IMR-90 (cell line): ENCODE measurements at regions not wholly inside any gene's neighbourhood (a gene's known extent, or its start where the extent isn't known, plus 50 kb on each side); places are given as distances from the start of the nearest gene placed in this dataset.

Source experiments
- ATAC-seq: fragments of 200-7000 bp; cut with Tn5 transposase; 2 replicates; pipeline ENCODE4 v1.9.1; 2020; ENCODE audit warnings: low read depth, mild to moderate bottlenecking, moderate library complexity
- BruUV-seq: library from RNA; stranded (reverse); fragments of 400-500 nt; replicated peaks from 2 replicates; lab custom pipeline; 2021; lab: Mats Ljungman, UMichigan
- CTCF ChIA-PET: fragments of 300-600 bp; formaldehyde crosslinking; extraction: SDS; loops from one replicate; lab custom pipeline; 2021; ENCODE audit warnings: antibody characterized with exemption; lab: Yijun Ruan, JAX
- POLR2A ChIA-PET: fragments of 300-600 bp; sonication (Branson Sonifier 250); formaldehyde crosslinking; loops from one replicate; lab custom pipeline; 2022; ENCODE audit warnings: antibody characterized with exemption; ENCODE audit not compliant: unreplicated experiment; lab: Charles Lee
- DNase-seq: peaks from one replicate; pipeline ENCODE4 v3.0.0; 2013
- H2AFZ ChIP-seq: replicated peaks from 2 replicates; pipeline ENCODE3; 2013; ENCODE audit warnings: low read length, mild to moderate bottlenecking; ENCODE audit not compliant: poor library complexity
- H2AK5ac ChIP-seq: 2 replicates; pipeline ENCODE4 v1.6.1; 2013; ENCODE audit warnings: low read depth, low read length, inconsistent platforms
- H2AK9ac ChIP-seq: replicated peaks from 2 replicates; pipeline ENCODE3; 2013; ENCODE audit warnings: mild to moderate bottlenecking, low read depth, low read length, moderate library complexity; ENCODE audit not compliant: poor library complexity
- H2BK120ac ChIP-seq: 2 replicates; pipeline ENCODE4 v1.6.1; 2013; ENCODE audit warnings: low read depth, low read length, inconsistent platforms
- H2BK15ac ChIP-seq: 3 replicates; pipeline ENCODE4 v1.6.1; 2013; ENCODE audit warnings: low read depth, low read length, inconsistent platforms
- H2BK20ac ChIP-seq: 2 replicates; pipeline ENCODE4 v1.6.1; 2013; ENCODE audit warnings: low read depth, mild to moderate bottlenecking, inconsistent platforms, low read length, moderate library complexity
- H2BK5ac ChIP-seq: 2 replicates; pipeline ENCODE4 v1.6.1; 2013; ENCODE audit warnings: mild to moderate bottlenecking, low read depth, low read length, inconsistent platforms; ENCODE audit not compliant: poor library complexity, severe bottlenecking
- H3K14ac ChIP-seq: replicated peaks from 2 replicates; pipeline ENCODE4 v1.6.1; 2013; ENCODE audit warnings: low read depth, low read length, inconsistent platforms
- H3K18ac ChIP-seq: 2 replicates; pipeline ENCODE4 v1.6.1; 2013; ENCODE audit warnings: low read depth, low read length, control low read depth
- H3K23ac ChIP-seq: 2 replicates; pipeline ENCODE4 v1.6.1; 2013; ENCODE audit warnings: low read depth, low read length, inconsistent platforms
- H3K27ac ChIP-seq: 2 replicates; pipeline ENCODE4 v1.5.1; 2013; ENCODE audit warnings: mild to moderate bottlenecking, control low read depth, low read length; ENCODE audit not compliant: insufficient read depth
- H3K27me3 ChIP-seq: 2 replicates; pipeline ENCODE4 v1.6.1; 2013; ENCODE audit warnings: low read length; ENCODE audit not compliant: control insufficient read depth, insufficient read depth
- H3K36me3 ChIP-seq: 2 replicates; pipeline ENCODE4 v1.6.1; 2013; ENCODE audit warnings: low read length, mixed read lengths; ENCODE audit not compliant: control insufficient read depth, insufficient read depth
- H3K4ac ChIP-seq: 2 replicates; pipeline ENCODE4 v1.6.1; 2013; ENCODE audit warnings: low read depth, low read length, inconsistent platforms
- H3K4me1 ChIP-seq: 2 replicates; pipeline ENCODE4 v1.6.1; 2013; ENCODE audit warnings: low read length, mixed read lengths; ENCODE audit not compliant: control insufficient read depth, insufficient read depth
- H3K4me2 ChIP-seq: 2 replicates; pipeline ENCODE4 v1.6.1; 2013; ENCODE audit warnings: low read depth, mild to moderate bottlenecking, control low read depth, low read length, moderate library complexity
- H3K4me3 ChIP-seq: 2 replicates; pipeline ENCODE4 v1.5.1; 2013; ENCODE audit warnings: low read depth, mild to moderate bottlenecking, control low read depth, low read length, moderate library complexity; ENCODE audit not compliant: insufficient read depth
- H3K56ac ChIP-seq: 2 replicates; pipeline ENCODE4 v1.6.1; 2013; ENCODE audit warnings: low read length, inconsistent platforms; ENCODE audit not compliant: insufficient read depth; ENCODE audit errors: extremely low read depth
- H3K79me1 ChIP-seq, 2 experiments: 2 replicates each; pipeline ENCODE4 v1.6.1; 2013; ENCODE audit warnings: low read length in 2 of 2, inconsistent platforms in 1 of 2, low read depth in 1 of 2
- H3K9ac ChIP-seq: 2 replicates; pipeline ENCODE4 v1.6.1; 2013; ENCODE audit warnings: low read depth, low read length, control low read depth
- H3K9me1 ChIP-seq: 2 replicates; pipeline ENCODE4 v1.6.1; 2013; ENCODE audit warnings: low read length, inconsistent platforms; ENCODE audit not compliant: insufficient read depth
- H3K9me3 ChIP-seq: 2 replicates; pipeline ENCODE4 v1.6.1; 2013; ENCODE audit warnings: low read length; ENCODE audit not compliant: control insufficient read depth, insufficient read depth
- H4K20me1 ChIP-seq: 2 replicates; pipeline ENCODE4 v1.6.1; 2013; ENCODE audit warnings: low read length, inconsistent platforms; ENCODE audit not compliant: insufficient read depth
- H4K5ac ChIP-seq: 2 replicates; pipeline ENCODE4 v1.6.1; 2013; ENCODE audit warnings: mild to moderate bottlenecking, low read depth, low read length, control low read depth
- H4K8ac ChIP-seq, 2 experiments: 2 replicates each; pipeline ENCODE4 v1.6.1; 2013; ENCODE audit warnings: low read depth in 2 of 2, low read length in 2 of 2, control low read depth in 1 of 2, inconsistent platforms in 1 of 2
- H4K91ac ChIP-seq: 2 replicates; pipeline ENCODE4 v1.6.1; 2013; ENCODE audit warnings: low read depth, low read length, inconsistent platforms; ENCODE audit not compliant: insufficient read depth
- BHLHE40 ChIP-seq: fragments of 150-350 bp; IDR thresholded peaks from 2 replicates; pipeline ENCODE4 v1.6.1; 2016; ENCODE audit warnings: mild to moderate bottlenecking, low read depth, low read length
- CHD1 ChIP-seq: IDR thresholded peaks from 2 replicates; pipeline ENCODE4 v1.6.1; 2012; ENCODE audit warnings: low read depth, low read length, improper control_type of control experiment
- CTCF ChIP-seq: conservative IDR thresholded peaks from 2 replicates; pipeline ENCODE4 v1.5.1; 2012; ENCODE audit warnings: mild to moderate bottlenecking, low read depth, low read length, improper control_type of control experiment
- ELK1 ChIP-seq: fragments of 150-350 bp; IDR thresholded peaks from 2 replicates; pipeline ENCODE4 v1.6.1; 2016; ENCODE audit warnings: low read depth, mild to moderate bottlenecking, low read length, moderate library complexity, borderline replicate concordance
- FOS ChIP-seq: fragments of 150-350 bp; IDR thresholded peaks from 2 replicates; pipeline ENCODE4 v1.6.1; 2016; ENCODE audit warnings: low read depth, low read length
- MAFK ChIP-seq: IDR thresholded peaks from 2 replicates; pipeline ENCODE4 v1.6.1; 2012; ENCODE audit warnings: low read depth, low read length, improper control_type of control experiment
- MAZ ChIP-seq: IDR thresholded peaks from 2 replicates; pipeline ENCODE4 v1.6.1; 2012; ENCODE audit warnings: low read depth, mild to moderate bottlenecking, low read length, improper control_type of control experiment, moderate library complexity, borderline replicate concordance
- MXI1 ChIP-seq: IDR thresholded peaks from 2 replicates; pipeline ENCODE4 v1.6.1; 2012; ENCODE audit warnings: low read depth, mild to moderate bottlenecking, low read length, moderate library complexity, borderline replicate concordance
- NFE2L2 ChIP-seq: fragments of 150-350 bp; IDR thresholded peaks from 2 replicates; pipeline ENCODE4 v1.6.1; 2016; ENCODE audit warnings: low read depth, mild to moderate bottlenecking, low read length
- POLR2A ChIP-seq: IDR thresholded peaks from 2 replicates; pipeline ENCODE4 v1.6.1; 2012; ENCODE audit warnings: mild to moderate bottlenecking, low read depth, low read length
- RAD21 ChIP-seq: IDR thresholded peaks from 2 replicates; pipeline ENCODE4 v1.6.1; 2012; ENCODE audit warnings: low read length, improper control_type of control experiment
- RCOR1 ChIP-seq: IDR thresholded peaks from 2 replicates; pipeline ENCODE4 v1.6.1; 2012; ENCODE audit warnings: mild to moderate bottlenecking, low read length, improper control_type of control experiment; ENCODE audit not compliant: insufficient replicate concordance
- RFX5 ChIP-seq: IDR thresholded peaks from 2 replicates; pipeline ENCODE4 v1.8.0; 2012; ENCODE audit warnings: low read depth, mild to moderate bottlenecking, low read length, moderate library complexity
- SMC3 ChIP-seq: fragments of 150-350 bp; IDR thresholded peaks from 2 replicates; pipeline ENCODE4 v1.6.1; 2016; ENCODE audit warnings: low read depth, mild to moderate bottlenecking, antibody characterized with exemption, low read length, moderate library complexity
- USF2 ChIP-seq: fragments of 150-350 bp; IDR thresholded peaks from 2 replicates; pipeline ENCODE4 v1.6.1; 2017; ENCODE audit warnings: mild to moderate bottlenecking, antibody characterized with exemption, low read length, low read depth
- WGBS, 2 experiments: methylation state at CpG; one replicate each; pipeline versions ENCODE4 v1.1.5 to v1.1.7; 2013; ENCODE audit warnings: missing lambda C conversion rate in 2 of 2; ENCODE audit not compliant: insufficient read length in 1 of 2; ENCODE audit errors: extremely low coverage in 2 of 2; 5-methylcytosine and 5-hydroxymethylcytosine counted together
- dilution Hi-C: fragments of 300-500 bp; cut with HindIII; formaldehyde crosslinking; loops from one replicate; pipeline ENCODE4 v1.14.3; 2018; ENCODE audit warnings: low sequenced_read_pairs; ENCODE audit not compliant: unreplicated experiment
- in situ Hi-C: fragments of 300-500 bp; cut with MboI; formaldehyde crosslinking; loops from 3 replicates; pipeline ENCODE4 v1.14.3; 2019; ENCODE audit warnings: low sequenced_read_pairs, inconsistent platforms, mixed read lengths
- intact Hi-C: fragments of 100-400 bp; cut with micrococcal nuclease; formaldehyde crosslinking; loops from 2 replicates; pipeline ENCODE4 v1.10.0; 2022

- no peak overlapping the region for H3K4ac ChIP-seq
- in situ Hi-C loops, result no loop called here
- ChIA-PET POLR2A (interaction anchor here (0.6 kb wide), 1 partner anchor 438 kb away, joined by 3 read pairs; no protein-coding TSS in a partner anchor), CTCF (no interaction called here)
- H4K8ac ChIP-seq, result no peak overlapping the region
- H3K56ac ChIP-seq, result no peak overlapping the region
- no CpG with 5 or more reads among the region's 4 CpGs for WGBS, 2 experiments
- H3K14ac ChIP-seq, result no peak overlapping the region
- DNase-seq (no peak), ATAC-seq (no peak)
- no peak overlapping the region for H4K5ac ChIP-seq
- H3K27me3 ChIP-seq, result peaks cover 7% of the 10 kb centered on the region
- no peaks in the 10 kb centered on the region for H3K79me1 ChIP-seq
- no TSS peak for BruUV-seq
- H2BK120ac ChIP-seq, result no peak overlapping the region
- no peaks in the 10 kb centered on the region for H4K20me1 ChIP-seq
- dilution Hi-C loops, result no loop called here
- no peak overlapping the region for H4K91ac ChIP-seq
- no peak overlapping the region for H3K4me2 ChIP-seq
- H3K27ac ChIP-seq, result no peak overlapping the region
- H2BK20ac ChIP-seq, result no peak overlapping the region
- no peak overlapping the region for H2BK5ac ChIP-seq
- intact Hi-C loops, result no loop called here
- no peaks in the 10 kb centered on the region for H3K9me1 ChIP-seq
- no peaks in the 10 kb centered on the region for H3K36me3 ChIP-seq
- H2AK9ac ChIP-seq, result no peak overlapping the region
- no peak overlapping the region for H2AK5ac ChIP-seq
- no peak overlapping the region for H3K9ac ChIP-seq
- no peaks in the 10 kb centered on the region for H3K9me3 ChIP-seq
- no peak overlapping the region for H3K18ac ChIP-seq
- no peak overlapping the region for H3K4me3 ChIP-seq
- H2BK15ac ChIP-seq, result no peak overlapping the region
- no peaks in the 10 kb centered on the region for H3K4me1 ChIP-seq
- TF ChIP-seq CTCF (no peak), CHD1 (no peak), SMC3 (no peak), ELK1 (no peak), USF2 (no peak), BHLHE40 (no peak), MAFK (no peak), NFE2L2 (no peak), MXI1 (no peak), FOS (no peak), RAD21 (no peak), MAZ (no peak), RCOR1 (no peak), RFX5 (no peak), POLR2A (no peak)
- no peak overlapping the region for H2AFZ ChIP-seq
- H3K23ac ChIP-seq, result no peak overlapping the region
Measured at GRCh38 chr10:33773253-33773573, 438.7 kb upstream of the NRP1 start.
